Fibroblast of gingiva (primary cell): ENCODE measurements at regions not wholly inside any gene's neighbourhood (a gene's known extent, or its start where the extent isn't known, plus 50 kb on each side); places are given as distances from the start of the nearest gene placed in this dataset.
A peak's percentile ranks its signal among the peaks of the same experiment; 100 is the strongest.
"Not testable (repeated sequence)": the region's sequence is repeated elsewhere in the genome, so short reads cannot be mapped to it uniquely, and the experiment has no call there.

ENCODE experiments used
- DNase-seq: peaks from one replicate; pipeline ENCODE4 v3.0.0-alpha.2; 2011; ENCODE audit warnings: low read depth

GRCh38 chr5:112534067-112534583, 115.0 kb upstream of the EPB41L4A start:
- DNase-seq = no peak

GRCh38 chr5:112534611-112535255, 115.7 kb upstream of the EPB41L4A start:
- no peak for DNase-seq

GRCh38 chr5:112535356-112535755, 116.3 kb upstream of the EPB41L4A start:
- DNase-seq = no peak

GRCh38 chr5:112544558-112544957, 125.5 kb upstream of the EPB41L4A start:
- DNase-seq = not testable (repeated sequence)

DNA sequence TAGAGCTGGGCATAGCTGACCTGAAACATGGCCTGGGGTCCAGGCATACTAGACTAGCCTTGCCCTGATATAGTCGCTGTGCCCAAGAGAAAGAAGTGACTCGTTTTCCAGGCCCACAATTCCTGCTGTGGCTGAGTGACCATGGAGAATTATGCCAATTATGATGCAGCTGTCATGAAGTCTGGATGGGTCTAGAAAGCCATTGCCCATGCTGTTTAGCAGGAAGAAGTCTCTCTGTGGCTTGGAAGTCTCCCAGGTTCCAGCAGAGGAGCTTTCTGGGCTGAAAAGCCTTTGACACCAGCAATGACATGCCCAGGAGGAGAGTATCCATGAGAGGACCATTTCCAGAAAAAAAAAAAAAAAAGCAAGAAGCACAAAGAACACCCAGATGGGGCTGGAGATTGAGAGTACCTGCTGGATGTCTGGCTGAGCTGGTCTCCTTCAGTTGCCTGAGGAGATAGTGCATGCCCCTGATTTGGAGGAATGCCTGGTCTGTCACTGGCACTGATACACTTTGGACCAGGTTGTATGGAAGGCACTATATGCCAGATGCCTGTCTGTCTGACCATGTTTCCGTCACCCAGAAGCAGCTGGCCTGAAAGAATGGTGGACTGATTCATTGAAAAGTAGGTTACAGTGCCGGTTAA, 128.0 kb upstream of the EPB41L4A start:
- no peak for DNase-seq

- no peak for DNase-seq
Measured at GRCh38 chr5:112548246-112548881, 129.3 kb upstream of the EPB41L4A start.

- no peak for DNase-seq
Measured at GRCh38 chr5:112549127-112549526, 130.1 kb upstream of the EPB41L4A start.

DNA sequence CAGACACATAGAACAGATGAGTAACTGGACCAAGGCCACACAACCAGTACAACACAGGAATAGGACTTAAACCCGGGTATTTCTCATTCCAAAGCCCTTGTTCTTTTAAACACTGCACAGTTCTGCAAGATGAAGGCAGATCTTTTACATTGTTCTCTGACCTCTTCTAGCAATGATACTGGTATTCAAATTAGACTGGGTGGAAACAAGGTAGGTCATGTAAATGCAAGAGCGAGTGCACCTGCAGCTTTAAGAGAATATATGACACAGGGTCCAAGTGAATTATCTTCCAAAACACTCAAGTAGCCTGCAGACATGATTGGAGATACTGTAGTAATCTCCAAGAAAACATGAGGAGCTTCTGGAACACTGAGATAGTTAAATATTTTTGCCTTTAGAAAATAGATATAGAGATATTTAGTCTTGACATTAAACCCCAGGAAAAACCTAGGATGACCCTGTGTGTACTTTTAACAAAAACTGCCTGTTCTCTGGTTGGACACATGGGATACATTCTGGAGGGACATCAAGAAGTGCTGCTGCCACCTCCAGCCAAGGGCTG, 130.6 kb upstream of the EPB41L4A start:
- DNase-seq = no peak

GRCh38 chr5:112551419-112552032, 132.4 kb upstream of the EPB41L4A start:
- DNase-seq = peak; percentile 58

GRCh38 chr5:112552216-112552615, 133.1 kb upstream of the EPB41L4A start:
- no peak for DNase-seq

- DNase-seq = no peak
Measured at GRCh38 chr5:112552791-112553190, 133.7 kb upstream of the EPB41L4A start.

- DNase-seq = peak; percentile 51
Measured at GRCh38 chr5:112554101-112554977, 135.3 kb upstream of the EPB41L4A start.

DNA sequence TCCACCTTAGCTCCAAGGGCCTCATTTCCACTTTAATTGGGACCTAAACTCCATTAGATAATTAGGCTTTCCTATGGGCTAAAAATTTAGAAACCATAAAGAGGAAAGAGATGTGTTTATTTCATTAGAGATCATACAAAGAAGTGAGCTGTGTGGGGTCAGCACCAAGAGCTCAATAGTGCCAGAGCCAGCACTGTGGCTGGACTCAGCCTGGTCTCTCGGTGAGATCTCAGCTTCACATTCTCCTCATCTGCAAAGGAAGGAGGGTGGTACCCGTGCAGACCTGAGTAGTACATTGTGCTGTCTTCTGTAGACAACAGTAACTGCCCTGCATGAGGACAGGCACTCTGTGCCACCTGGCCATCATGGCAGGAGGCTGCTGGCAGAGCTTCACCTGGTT, 136.1 kb upstream of the EPB41L4A start:
- no peak for DNase-seq

GRCh38 chr5:112555691-112556090, 136.6 kb upstream of the EPB41L4A start:
- DNase-seq = peak; percentile 6

- peak; percentile 6 for DNase-seq
Measured at GRCh38 chr5:112559501-112559900, 140.4 kb upstream of the EPB41L4A start.

DNA sequence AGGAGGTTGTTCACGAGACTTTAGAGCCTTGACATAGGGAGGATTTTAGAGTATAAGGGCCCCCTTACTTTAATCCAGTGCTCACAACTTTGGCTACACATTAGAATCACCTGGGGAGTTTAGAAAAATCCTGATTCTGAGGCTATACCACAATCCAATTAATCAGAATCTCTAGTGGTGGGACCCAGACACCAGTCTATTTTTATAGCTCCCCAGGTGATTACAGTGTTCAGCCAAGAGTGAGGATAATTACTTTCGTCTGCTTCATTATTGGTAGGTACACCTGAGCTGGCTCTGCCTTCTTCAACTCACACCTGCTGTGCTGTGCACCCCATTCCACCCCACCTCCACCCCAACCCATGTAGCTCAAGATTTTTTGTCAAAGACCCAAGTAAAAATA, 141.3 kb upstream of the EPB41L4A start:
- DNase-seq = no peak

DNA sequence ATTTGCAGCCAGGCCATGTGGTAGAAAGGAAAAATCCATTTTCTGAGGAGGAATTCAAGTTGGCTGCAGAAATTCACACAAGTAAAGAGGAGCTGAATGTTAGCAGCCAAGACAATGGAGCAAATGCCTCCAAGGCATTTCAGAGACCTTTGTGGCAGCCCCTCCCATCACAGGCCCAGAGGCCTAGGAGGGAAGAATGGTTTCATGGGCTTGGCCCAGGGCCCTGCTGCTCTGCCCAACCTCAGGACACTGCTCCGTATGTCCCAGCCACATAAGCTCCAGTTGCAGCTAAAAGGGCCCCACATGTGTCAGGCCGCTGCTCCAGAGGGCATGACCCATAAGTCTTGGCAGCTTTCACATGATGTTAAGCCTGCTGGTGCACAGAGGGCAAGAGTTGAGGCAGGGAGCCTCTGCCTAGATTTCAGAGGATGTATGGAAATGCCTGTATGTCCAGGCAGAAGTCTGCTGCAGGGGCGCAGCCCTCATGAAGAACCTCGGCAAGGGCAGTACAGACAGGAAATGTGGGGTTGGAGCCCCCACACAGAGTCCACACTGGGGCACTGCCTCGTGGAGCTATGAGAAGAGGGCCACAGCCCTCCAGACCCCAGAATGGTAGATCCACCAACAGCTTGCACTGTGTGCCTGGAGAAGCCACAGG, 144.2 kb upstream of the EPB41L4A start:
- no peak for DNase-seq

DNA sequence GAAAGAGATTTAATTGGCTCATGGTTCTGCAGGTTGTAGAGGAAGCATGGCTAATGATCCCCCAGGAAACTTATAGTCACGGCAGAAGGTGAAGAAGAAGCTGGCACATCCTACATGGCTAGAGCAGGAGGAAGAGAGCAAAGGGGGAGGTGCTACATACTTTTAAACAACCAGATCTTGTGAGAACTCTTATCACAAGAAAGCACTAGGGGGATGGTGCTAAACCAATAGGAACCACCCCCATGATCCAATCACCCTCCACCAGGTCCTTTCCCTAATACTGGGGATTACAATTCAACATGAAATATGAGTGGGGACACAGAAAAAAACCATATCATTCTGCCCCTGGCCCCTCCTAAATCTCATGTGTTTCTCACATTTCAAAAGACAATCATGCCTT, 147.2 kb upstream of the EPB41L4A start:
- DNase-seq = no peak

- no peak for DNase-seq
Measured at GRCh38 chr5:112569596-112569995, 150.5 kb upstream of the EPB41L4A start.

- DNase-seq = no peak
Measured at GRCh38 chr5:112570708-112571444, 151.8 kb upstream of the EPB41L4A start.
